BLaER1 (cell line): ENCODE measurements at regions not wholly inside any gene's neighbourhood (a gene's known extent, or its start where the extent isn't known, plus 50 kb on each side); places are given as distances from the start of the nearest gene placed in this dataset.

Experiments
- H3K27ac ChIP-seq: shearing (Covaris generic); formaldehyde crosslinking; 2 replicates; pipeline ENCODE4 v1.8.1; 2022
- H3K27me3 ChIP-seq: shearing (Covaris generic); formaldehyde crosslinking; 2 replicates; pipeline ENCODE4 v1.8.1; 2022
- H3K36me3 ChIP-seq: shearing (Covaris generic); formaldehyde crosslinking; 2 replicates; pipeline ENCODE4 v1.8.1; 2022
- H3K4me1 ChIP-seq: shearing (Covaris generic); formaldehyde crosslinking; 2 replicates; pipeline ENCODE4 v1.8.1; 2022
- H3K4me2 ChIP-seq: shearing (Covaris generic); formaldehyde crosslinking; 2 replicates; pipeline ENCODE4 v1.8.1; 2022
- H3K4me3 ChIP-seq: shearing (Covaris generic); formaldehyde crosslinking; 2 replicates; pipeline ENCODE4 v1.8.1; 2022
- H3K9ac ChIP-seq: shearing (Covaris generic); formaldehyde crosslinking; 2 replicates; pipeline ENCODE4 v1.8.1; 2022
- H3K9me3 ChIP-seq: shearing (Covaris generic); formaldehyde crosslinking; 2 replicates; pipeline ENCODE4 v1.8.1; 2022
- H4K20me1 ChIP-seq: shearing (Covaris generic); formaldehyde crosslinking; 2 replicates; pipeline ENCODE4 v1.8.1; 2022
- Cebpa-rat ChIP-seq: shearing (Covaris generic); IDR thresholded peaks from 2 replicates; pipeline ENCODE4 v1.8.1; 2022

DNA sequence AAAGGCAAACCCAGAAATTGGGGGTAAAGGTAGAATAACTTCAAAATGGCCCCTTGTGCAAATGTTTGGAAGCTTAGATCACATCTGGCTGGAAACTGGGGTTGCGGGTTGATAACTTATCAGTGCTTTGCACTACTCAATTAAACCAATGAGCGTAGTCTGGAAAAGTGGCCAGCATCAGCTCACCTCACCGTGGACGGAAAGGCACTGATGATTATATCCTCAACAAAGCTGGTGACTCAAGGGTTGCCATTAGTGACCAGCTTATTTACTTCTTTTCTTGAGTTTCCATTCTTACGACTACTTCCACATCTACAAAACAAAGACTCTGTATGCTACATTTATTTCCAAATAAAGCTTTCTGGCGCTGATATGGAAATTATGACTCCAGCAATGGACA lies 198.5 kb upstream of the HEY2 start:
- no peak overlapping the region for H3K4me3 ChIP-seq
- H3K4me2 ChIP-seq = no peak overlapping the region
- TF ChIP-seq Cebpa-rat = no peak

DNA sequence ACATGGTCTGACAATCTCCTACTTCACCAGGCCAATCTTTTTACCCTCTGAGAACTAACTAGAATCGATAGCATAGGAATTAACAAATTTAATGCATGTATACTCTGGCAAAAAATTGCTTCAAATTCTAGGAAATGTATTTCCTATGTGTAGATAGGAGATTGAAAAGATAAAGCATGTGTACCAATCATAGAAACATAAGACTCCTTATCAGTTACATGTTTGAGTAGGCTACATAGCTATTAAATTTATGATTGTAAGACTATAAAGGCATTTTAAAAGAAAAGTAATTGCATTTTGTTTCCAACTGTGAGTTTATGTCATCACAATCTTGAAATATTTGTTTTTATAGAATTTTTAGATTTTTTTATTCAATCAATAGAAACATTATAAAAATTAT lies 196.6 kb upstream of the HEY2 start:
- no peaks in the 10 kb centered on the region for H3K36me3 ChIP-seq
- no peak overlapping the region for H3K27ac ChIP-seq
- H3K4me1 ChIP-seq = no peaks in the 10 kb centered on the region
- H3K9ac ChIP-seq = no peak overlapping the region
- H3K27me3 ChIP-seq = no peaks in the 10 kb centered on the region
- H3K4me3 ChIP-seq = no peak overlapping the region
- H4K20me1 ChIP-seq = no peaks in the 10 kb centered on the region
- no peak for TF ChIP-seq Cebpa-rat
- no peaks in the 10 kb centered on the region for H3K9me3 ChIP-seq
- no peak overlapping the region for H3K4me2 ChIP-seq

More for the DNA sequence above, 198.5 kb upstream of the HEY2 start:
- no peaks in the 10 kb centered on the region for H3K36me3 ChIP-seq
- H3K9me3 ChIP-seq = no peaks in the 10 kb centered on the region
- H3K27ac ChIP-seq = no peak overlapping the region
- no peaks in the 10 kb centered on the region; the same call in 1 of the 2 replicates for H3K4me1 ChIP-seq
- H3K27me3 ChIP-seq = no peaks in the 10 kb centered on the region
- no peaks in the 10 kb centered on the region for H4K20me1 ChIP-seq
- no peak overlapping the region for H3K9ac ChIP-seq

DNA sequence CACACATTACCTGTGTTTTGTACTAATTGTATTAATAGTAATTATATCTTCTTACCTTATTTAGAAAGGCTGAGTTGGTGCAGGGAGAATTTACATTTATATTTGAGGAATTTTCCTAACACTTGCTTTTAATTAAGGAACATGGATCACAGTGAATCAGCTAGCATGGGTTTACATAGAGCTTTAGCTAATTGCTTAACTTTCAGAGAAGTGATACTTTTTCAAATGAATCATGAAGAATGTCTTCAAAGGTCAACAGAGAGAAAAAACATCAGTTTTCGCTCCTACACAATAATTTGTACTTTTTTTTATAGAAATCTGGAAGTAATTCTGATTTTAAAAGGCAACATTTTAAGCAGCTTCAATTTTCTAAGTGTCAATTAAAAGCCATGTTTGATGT lies 195.0 kb upstream of the HEY2 start:
- no peak overlapping the region for H3K4me2 ChIP-seq
- no peak overlapping the region for H3K27ac ChIP-seq
- no peak overlapping the region for H3K4me3 ChIP-seq
- no peak overlapping the region for H3K9ac ChIP-seq
- TF ChIP-seq Cebpa-rat = no peak
- H4K20me1 ChIP-seq = no peaks in the 10 kb centered on the region
- no peaks in the 10 kb centered on the region for H3K4me1 ChIP-seq
- H3K27me3 ChIP-seq = no peaks in the 10 kb centered on the region
- no peaks in the 10 kb centered on the region for H3K36me3 ChIP-seq
- no peaks in the 10 kb centered on the region for H3K9me3 ChIP-seq

DNA sequence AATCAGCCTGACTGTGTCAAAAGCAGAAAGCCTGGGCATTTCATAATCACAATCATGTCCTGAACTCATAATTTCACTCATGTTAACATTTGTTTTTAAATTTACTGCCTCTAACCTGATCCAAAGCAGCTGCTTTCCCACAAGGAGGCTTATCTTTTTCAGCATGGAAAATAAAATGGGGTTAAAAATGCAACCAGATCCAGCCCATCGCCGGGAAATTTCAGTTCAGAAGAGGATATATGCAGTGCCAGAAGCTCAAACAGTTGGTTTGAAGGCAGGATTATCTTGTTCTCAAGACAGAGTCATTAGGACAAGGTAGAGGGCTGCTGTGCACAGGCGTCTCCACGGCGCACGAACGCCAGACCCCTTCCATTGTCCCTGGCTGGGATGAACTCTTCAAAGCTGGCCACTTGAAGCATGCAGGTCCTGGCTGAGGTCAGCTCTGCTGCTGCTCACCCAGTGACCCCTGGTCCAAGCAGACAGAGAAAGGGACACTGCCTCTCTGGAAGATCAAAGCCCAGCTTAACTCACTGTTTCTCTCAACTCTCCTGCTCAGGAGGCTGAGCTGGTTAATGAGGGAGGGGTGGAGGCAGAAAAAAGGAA lies 191.1 kb upstream of the HEY2 start:
- Histone ChIP-seq H3K4me3 (no peak overlapping the region), H3K4me2 (no peak overlapping the region), H3K9me3 (no peaks in the 10 kb centered on the region), H3K9ac (no peak overlapping the region), H3K4me1 (no peaks in the 10 kb centered on the region), H3K27me3 (no peaks in the 10 kb centered on the region), H3K27ac (no peak overlapping the region), H4K20me1 (no peaks in the 10 kb centered on the region), H3K36me3 (no peaks in the 10 kb centered on the region)
- TF ChIP-seq Cebpa-rat = no peak

DNA sequence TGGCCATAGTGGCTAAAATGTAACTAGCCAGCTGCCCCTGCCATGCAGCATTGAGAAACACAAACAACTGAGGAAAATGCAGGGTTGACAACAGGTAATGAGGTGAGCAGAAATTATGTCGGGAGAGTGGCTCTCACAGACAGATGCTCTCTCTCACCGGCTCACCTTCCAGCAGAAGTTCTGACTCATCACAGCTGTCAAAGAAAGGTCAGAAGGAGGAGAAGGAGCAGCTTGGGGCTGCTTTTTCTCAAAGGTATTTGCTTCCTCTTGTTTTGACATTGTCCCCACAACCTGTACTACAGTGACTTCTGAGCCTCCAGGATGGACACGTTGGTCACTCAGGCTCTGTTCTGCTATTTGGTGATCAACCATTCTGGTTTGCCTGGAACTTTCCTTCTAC lies 190.5 kb upstream of the HEY2 start:
- Histone ChIP-seq H3K4me2 (no peak overlapping the region), H3K27ac (no peak overlapping the region), H3K36me3 (no peaks in the 10 kb centered on the region), H3K4me3 (no peak overlapping the region), H3K9me3 (no peaks in the 10 kb centered on the region), H3K27me3 (no peaks in the 10 kb centered on the region), H3K9ac (no peak overlapping the region), H4K20me1 (no peaks in the 10 kb centered on the region), H3K4me1 (no peaks in the 10 kb centered on the region)
- no peak for TF ChIP-seq Cebpa-rat

DNA sequence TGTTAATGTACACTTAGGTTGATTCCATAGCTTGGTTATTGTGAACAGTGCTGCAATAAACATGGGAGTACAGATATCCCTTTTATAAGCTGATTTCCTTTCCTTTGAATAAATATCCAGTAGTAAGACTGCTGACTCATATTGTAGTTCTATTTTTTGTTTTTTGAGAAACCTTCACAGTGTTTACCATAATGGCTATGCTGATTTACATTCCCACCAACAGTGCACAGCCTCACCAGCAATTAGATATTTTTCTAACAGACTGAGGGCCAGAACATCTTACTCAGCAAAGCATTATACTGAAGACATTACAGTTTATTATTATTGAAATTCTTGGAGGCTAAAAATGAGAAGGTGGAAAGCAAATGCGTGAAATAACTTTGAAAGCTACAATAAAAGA lies 187.3 kb upstream of the HEY2 start:
- Histone ChIP-seq H3K4me2 (no peak overlapping the region), H4K20me1 (no peaks in the 10 kb centered on the region), H3K36me3 (no peaks in the 10 kb centered on the region), H3K4me3 (no peak overlapping the region), H3K9me3 (no peaks in the 10 kb centered on the region), H3K9ac (no peak overlapping the region), H3K4me1 (no peaks in the 10 kb centered on the region), H3K27ac (no peak overlapping the region), H3K27me3 (no peaks in the 10 kb centered on the region)
- TF ChIP-seq Cebpa-rat = no peak

DNA sequence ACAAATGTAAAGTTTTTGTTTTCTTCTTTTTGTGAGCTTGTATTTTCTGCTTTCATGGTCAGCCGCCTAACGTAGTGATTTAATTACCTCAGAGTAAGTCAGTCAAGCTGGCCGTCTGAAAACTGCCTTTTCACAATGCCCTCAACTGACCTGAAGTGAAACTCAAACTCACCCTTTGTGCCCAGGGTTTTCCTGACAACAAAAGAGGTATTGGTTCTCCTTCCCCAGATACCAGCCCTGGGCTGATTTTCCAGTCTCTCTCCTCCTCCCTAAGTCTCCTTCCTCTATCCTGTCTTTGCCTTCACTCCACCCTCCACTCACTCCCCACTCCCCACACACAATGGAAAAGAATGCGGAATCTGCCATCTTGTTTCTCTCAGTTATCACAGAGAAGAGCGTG lies 184.5 kb upstream of the HEY2 start:
- Histone ChIP-seq H3K27me3 (no peaks in the 10 kb centered on the region), H3K9me3 (no peaks in the 10 kb centered on the region), H3K4me1 (no peaks in the 10 kb centered on the region), H3K4me2 (no peak overlapping the region), H3K27ac (no peak overlapping the region), H3K9ac (no peak overlapping the region), H3K36me3 (no peaks in the 10 kb centered on the region), H4K20me1 (no peaks in the 10 kb centered on the region), H3K4me3 (no peak overlapping the region)
- no peak for TF ChIP-seq Cebpa-rat

DNA sequence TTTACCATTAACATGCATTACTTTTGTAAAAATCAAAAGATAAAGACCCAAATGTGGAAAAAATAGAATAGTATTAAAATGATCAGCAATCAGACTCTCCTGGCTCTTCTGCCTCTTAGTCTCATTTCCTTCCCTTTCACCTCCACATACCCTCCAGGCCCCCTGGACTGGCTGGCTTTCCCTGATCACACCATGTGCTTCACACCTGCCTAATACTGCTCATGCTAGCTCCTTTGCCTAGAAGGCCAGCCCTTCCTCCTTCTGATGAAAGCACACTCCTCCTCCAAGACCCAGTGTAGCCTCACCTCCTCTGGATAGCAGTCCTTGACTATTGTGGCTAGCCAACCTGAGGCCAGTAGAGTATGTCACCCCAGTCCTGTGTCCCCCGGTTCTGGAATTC lies 182.0 kb upstream of the HEY2 start:
- Histone ChIP-seq H3K4me2 (no peak overlapping the region), H3K27ac (no peak overlapping the region), H3K4me1 (no peaks in the 10 kb centered on the region), H3K9me3 (no peaks in the 10 kb centered on the region), H3K4me3 (no peak overlapping the region), H3K27me3 (no peaks in the 10 kb centered on the region), H4K20me1 (no peaks in the 10 kb centered on the region), H3K9ac (no peak overlapping the region), H3K36me3 (no peaks in the 10 kb centered on the region)
- no peak for TF ChIP-seq Cebpa-rat

DNA sequence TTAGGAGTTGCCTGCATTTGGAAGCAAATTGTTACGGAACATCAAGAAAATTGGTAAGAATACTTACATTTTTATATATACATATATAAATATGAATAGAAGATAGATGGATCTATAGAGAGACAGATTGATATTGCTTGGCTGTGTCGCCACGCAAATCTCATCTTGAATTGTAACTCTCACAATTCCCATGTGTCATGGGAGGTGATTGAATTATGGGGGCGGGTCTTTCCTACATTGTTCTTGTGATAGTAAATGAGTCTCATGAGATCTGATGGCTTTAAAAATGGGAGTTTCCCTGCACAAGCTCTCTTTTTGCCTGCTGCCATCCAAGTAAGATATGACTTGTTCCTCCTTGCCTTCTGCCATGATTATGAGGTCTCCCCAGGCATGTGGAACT lies 180.8 kb upstream of the HEY2 start:
- H3K4me3 ChIP-seq = no peak overlapping the region
- H3K27me3 ChIP-seq = no peaks in the 10 kb centered on the region
- no peak for TF ChIP-seq Cebpa-rat
- no peak overlapping the region for H3K4me2 ChIP-seq
- H3K4me1 ChIP-seq = no peaks in the 10 kb centered on the region
- no peaks in the 10 kb centered on the region for H3K9me3 ChIP-seq
- no peak overlapping the region for H3K9ac ChIP-seq
- no peaks in the 10 kb centered on the region for H3K36me3 ChIP-seq
- H3K27ac ChIP-seq = no peak overlapping the region
- no peaks in the 10 kb centered on the region for H4K20me1 ChIP-seq

DNA sequence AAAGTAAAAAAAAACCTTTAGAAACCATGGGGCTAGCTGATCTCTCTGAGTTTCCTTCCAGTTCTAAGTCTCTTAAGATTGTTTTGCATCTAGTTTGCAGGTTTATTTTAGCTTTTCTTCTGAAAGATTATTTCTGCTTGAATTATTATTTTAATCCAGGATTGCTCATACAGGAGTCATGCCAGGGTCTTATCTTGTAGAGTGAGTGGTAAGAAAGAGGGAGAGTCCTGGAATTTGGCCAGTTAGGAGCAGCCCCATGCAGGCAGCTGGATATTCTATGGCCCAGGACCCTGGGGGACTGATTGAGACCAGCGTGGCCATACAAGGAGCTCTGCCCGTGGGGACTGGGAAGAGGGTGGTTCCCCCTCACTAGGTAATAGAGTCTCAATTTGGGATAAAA lies 178.9 kb upstream of the HEY2 start:
- Histone ChIP-seq H3K9ac (no peak overlapping the region), H3K27ac (no peak overlapping the region), H3K4me2 (no peak overlapping the region), H4K20me1 (no peaks in the 10 kb centered on the region), H3K27me3 (no peaks in the 10 kb centered on the region), H3K4me1 (no peaks in the 10 kb centered on the region), H3K36me3 (no peaks in the 10 kb centered on the region), H3K4me3 (no peak overlapping the region), H3K9me3 (no peaks in the 10 kb centered on the region)
- TF ChIP-seq Cebpa-rat = no peak

DNA sequence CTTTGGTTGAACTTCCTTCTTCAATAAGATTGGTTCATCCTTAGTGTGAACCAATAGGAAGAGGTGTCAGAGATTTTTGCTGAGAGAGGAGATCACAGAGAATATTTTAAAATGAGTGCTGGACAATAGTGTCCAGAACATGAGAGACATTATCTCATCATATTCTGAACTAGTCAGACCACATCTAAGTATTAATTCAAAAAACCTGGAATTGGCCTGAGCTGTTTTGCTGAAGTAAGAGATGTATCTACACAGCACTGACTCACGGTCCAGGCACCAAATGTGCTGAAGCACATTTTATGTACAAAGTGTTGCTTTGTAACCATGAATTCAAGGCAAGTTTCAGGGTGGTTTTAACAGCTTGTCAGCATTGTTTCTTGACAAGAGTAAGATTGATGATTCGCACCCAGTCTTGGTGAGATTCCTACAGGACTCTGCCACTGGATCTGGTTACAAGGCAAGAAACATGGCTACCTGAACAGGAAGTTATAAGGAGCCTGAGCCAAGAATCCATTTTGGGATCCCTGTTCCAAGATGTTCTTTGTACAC lies 178.2 kb upstream of the HEY2 start:
- H3K27ac ChIP-seq = no peak overlapping the region
- H3K9ac ChIP-seq = no peak overlapping the region
- no peak for TF ChIP-seq Cebpa-rat
- no peaks in the 10 kb centered on the region for H3K4me1 ChIP-seq
- no peaks in the 10 kb centered on the region for H4K20me1 ChIP-seq
- no peaks in the 10 kb centered on the region for H3K36me3 ChIP-seq
- no peaks in the 10 kb centered on the region for H3K27me3 ChIP-seq
- no peak overlapping the region for H3K4me2 ChIP-seq
- H3K4me3 ChIP-seq = no peak overlapping the region
- H3K9me3 ChIP-seq = no peaks in the 10 kb centered on the region
